WTC11 (cell line): ENCODE measurements at regions not wholly inside any gene's neighbourhood (a gene's known extent, or its start where the extent isn't known, plus 50 kb on each side); places are given as distances from the start of the nearest gene placed in this dataset.

ENCODE experiments used
- ATAC-seq: fragments of 200-7000 bp; cut with Tn5 transposase; 2 replicates; pipeline ENCODE4 v1.10.0; 2021; ENCODE audit warnings: mild to moderate bottlenecking, moderate library complexity
- CTCF ChIA-PET: fragments of 300-600 bp; sonication (Branson Sonifier 250); formaldehyde crosslinking; loops from one replicate; lab custom pipeline; 2021; ENCODE audit warnings: antibody characterized with exemption; lab: Charles Lee
- POLR2A ChIA-PET: fragments of 350-600 bp; sonication (Branson Sonifier 250); formaldehyde crosslinking; loops from one replicate; lab custom pipeline; 2021; ENCODE audit warnings: antibody characterized with exemption; lab: Charles Lee
- DNase-seq: peaks from one replicate; pipeline ENCODE4 v3.0.0; 2021; ENCODE audit warnings: low spot score
- H3K27ac Mint-ChIP-seq: 2 replicates; pipeline ENCODE4 v1.8.0; 2021; ENCODE audit warnings: mixed read lengths
- H3K27me3 Mint-ChIP-seq: 2 replicates; pipeline ENCODE4 v1.8.0; 2021; ENCODE audit warnings: low read depth, mild to moderate bottlenecking, moderate library complexity, mixed read lengths
- H3K36me3 Mint-ChIP-seq: 2 replicates; pipeline ENCODE4 v1.8.0; 2021; ENCODE audit warnings: mixed read lengths
- H3K4me1 Mint-ChIP-seq: 2 replicates; pipeline ENCODE4 v1.8.0; 2022; ENCODE audit warnings: mixed read lengths
- H3K4me3 Mint-ChIP-seq: 2 replicates; pipeline ENCODE4 v1.8.0; 2021; ENCODE audit warnings: mild to moderate bottlenecking, moderate library complexity, mixed read lengths
- H3K9me3 Mint-ChIP-seq: 2 replicates; pipeline ENCODE4 v1.8.0; 2021; ENCODE audit warnings: mixed read lengths
- AFF4 ChIP-seq: sonication (generic); formaldehyde crosslinking; IDR thresholded peaks from 2 replicates; pipeline ENCODE4 v1.8.1; 2023; ENCODE audit warnings: mild to moderate bottlenecking, missing genetic modification reagents, borderline replicate concordance
- AR ChIP-seq: fragments of 250-450 bp; sonication (Bioruptor Pico); IDR thresholded peaks from 2 replicates; pipeline ENCODE4 v1.9.0; 2021; ENCODE audit warnings: mild to moderate bottlenecking
- ATF1 ChIP-seq: sonication (generic); formaldehyde crosslinking; IDR thresholded peaks from 2 replicates; pipeline ENCODE4 v1.8.1; 2023; ENCODE audit warnings: mild to moderate bottlenecking, moderate library complexity, missing genetic modification reagents
- ATF3 ChIP-seq: sonication (generic); formaldehyde crosslinking; conservative IDR thresholded peaks from 2 replicates; pipeline ENCODE4 v1.8.1; 2022; ENCODE audit warnings: mild to moderate bottlenecking, missing genetic modification reagents
- CDX4 ChIP-seq: fragments of 250-450 bp; sonication (Bioruptor Pico); IDR thresholded peaks from 2 replicates; pipeline ENCODE4 v1.9.0; 2021; ENCODE audit warnings: moderate library complexity, mild to moderate bottlenecking, inconsistent platforms, borderline replicate concordance
- FOXJ3 ChIP-seq: sonication (generic); formaldehyde crosslinking; IDR thresholded peaks from 2 replicates; pipeline ENCODE4 v1.9.0; 2021; ENCODE audit warnings: missing genetic modification reagents, mild to moderate bottlenecking, borderline replicate concordance
- GABPB1 ChIP-seq: sonication (generic); formaldehyde crosslinking; IDR thresholded peaks from 2 replicates; pipeline ENCODE4 v1.8.1; 2023; ENCODE audit warnings: mild to moderate bottlenecking, missing genetic modification reagents
- HMGA2 ChIP-seq: fragments of 250-450 bp; sonication (Bioruptor Pico); IDR thresholded peaks from 2 replicates; pipeline ENCODE4 v1.4.0; 2021; ENCODE audit warnings: mild to moderate bottlenecking, moderate library complexity
- HMGXB4 ChIP-seq: sonication (generic); formaldehyde crosslinking; IDR thresholded peaks from 2 replicates; pipeline ENCODE4 v1.8.1; 2023; ENCODE audit warnings: mild to moderate bottlenecking, moderate library complexity, missing genetic modification reagents
- IRF1 ChIP-seq: sonication (generic); formaldehyde crosslinking; IDR thresholded peaks from 2 replicates; pipeline ENCODE4 v1.8.0; 2023; ENCODE audit warnings: missing genetic modification reagents
- NFYB ChIP-seq: sonication (generic); formaldehyde crosslinking; conservative IDR thresholded peaks from 2 replicates; pipeline ENCODE4 v1.8.0; 2022; ENCODE audit warnings: low read depth, missing genetic modification reagents
- RORB ChIP-seq: fragments of 250-450 bp; sonication (Bioruptor Pico); IDR thresholded peaks from 2 replicates; pipeline ENCODE4 v1.9.0; 2021; ENCODE audit warnings: mild to moderate bottlenecking
- SMAD4 ChIP-seq: sonication (generic); formaldehyde crosslinking; IDR thresholded peaks from 2 replicates; pipeline ENCODE4 v1.8.0; 2022; ENCODE audit warnings: mild to moderate bottlenecking, missing genetic modification reagents
- ZNF121 ChIP-seq: sonication (generic); formaldehyde crosslinking; IDR thresholded peaks from 2 replicates; pipeline ENCODE4 v1.8.0; 2023; ENCODE audit warnings: missing genetic modification reagents
- ZNF219 ChIP-seq: sonication (generic); formaldehyde crosslinking; IDR thresholded peaks from 2 replicates; pipeline ENCODE4 v1.8.0; 2023; ENCODE audit warnings: missing genetic modification reagents, mild to moderate bottlenecking, borderline replicate concordance
- ZNF317 ChIP-seq: sonication (generic); formaldehyde crosslinking; IDR thresholded peaks from 2 replicates; pipeline ENCODE4 v1.8.1; 2023; ENCODE audit warnings: low read depth, mild to moderate bottlenecking, moderate library complexity, missing genetic modification reagents, borderline replicate concordance
- ZNF423 ChIP-seq: fragments of 250-450 bp; sonication (Bioruptor Pico); IDR thresholded peaks from 2 replicates; pipeline ENCODE4 v2.1.2; 2022; ENCODE audit warnings: mild to moderate bottlenecking, moderate library complexity
- ZNF671 ChIP-seq: fragments of 250-450 bp; sonication (Bioruptor Pico); IDR thresholded peaks from 2 replicates; pipeline ENCODE4 v1.8.0; 2021; ENCODE audit warnings: mild to moderate bottlenecking

GRCh38 chr4:26268246-26268645 is 52.6 kb upstream of the RBPJ start:
- POLR2A ChIA-PET, result no interaction called here
- Mint-ChIP-seq H3K4me3 (no peak overlapping the region), H3K27ac (no peak overlapping the region), H3K36me3 (no peaks in the 10 kb centered on the region), H3K9me3 (no peaks in the 10 kb centered on the region), H3K27me3 (no peaks in the 10 kb centered on the region), H3K4me1 (peaks cover 30% of the 10 kb centered on the region)
- DNase-seq, result no peak
- CTCF ChIA-PET, result interaction anchor here (1.1 kb wide), 1 partner anchor 57 kb away, joined by 3 read pairs; no protein-coding TSS in a partner anchor
- no peak for TF ChIP-seq RORB (CRISPR knock-in tag)
- no peak for TF ChIP-seq AFF4 (CRISPR knock-in tag)
- TF ChIP-seq CDX4 (CRISPR knock-in tag), result no peak
- no peak for TF ChIP-seq GABPB1 (CRISPR knock-in tag)
- TF ChIP-seq ATF3, result no peak
- TF ChIP-seq ZNF317 (CRISPR knock-in tag), result no peak
- TF ChIP-seq HMGA2 (CRISPR knock-in tag), result no peak
- no peak for TF ChIP-seq ATF1
- TF ChIP-seq HMGXB4, result no peak
- TF ChIP-seq ZNF121 (CRISPR knock-in tag), result no peak
- no peak for TF ChIP-seq SMAD4
- no peak for TF ChIP-seq NFYB (CRISPR knock-in tag)
- no peak for TF ChIP-seq AR (CRISPR knock-in tag)
- no peak for TF ChIP-seq ZNF219 (CRISPR knock-in tag)
- no peak for TF ChIP-seq ZNF671 (CRISPR knock-in tag)
- TF ChIP-seq FOXJ3 (CRISPR knock-in tag), result no peak
- ATAC-seq, result no peak

- no peak overlapping the region for H3K4me3 Mint-ChIP-seq
- 0 out of 2 replicates have a peak overlapping the region, but pooled peaks have one; percentile 12 for H3K27ac Mint-ChIP-seq
- no peaks in the 10 kb centered on the region for H3K36me3 Mint-ChIP-seq
- TF ChIP-seq ZNF423 (CRISPR knock-in tag) (no peak), IRF1 (CRISPR knock-in tag) (no peak), HMGA2 (CRISPR knock-in tag) (peak; percentile 82)
- ATAC-seq (no peak), DNase-seq (no peak)
- CTCF ChIA-PET, result interaction anchor here (0.6 kb wide), 1 partner anchor 477 kb away, joined by 5 read pairs; no protein-coding TSS in a partner anchor
- POLR2A ChIA-PET, result no interaction called here
- no peaks in the 10 kb centered on the region for H3K27me3 Mint-ChIP-seq
- H3K4me1 Mint-ChIP-seq, result peaks cover 38% of the 10 kb centered on the region
- H3K9me3 Mint-ChIP-seq, result no peaks in the 10 kb centered on the region
Observed at GRCh38 chr4:26269038-26269437, 51.8 kb upstream of the RBPJ start.
